Adrenal gland (tissue), 5 donors: ENCODE measurements at regions not wholly inside any gene's neighbourhood (a gene's known extent, or its start where the extent isn't known, plus 50 kb on each side); places are given as distances from the start of the nearest gene placed in this dataset.

Experiments used
- CTCF ChIP-seq, 6 experiments: fragments of 450-650 bp in 4 of 6; fragments of 200-600 bp in 2 of 6; sonication (generic) in 1 of 6; IDR thresholded peaks; 1 replicate in 5 of 6; 2 replicates in 1 of 6; pipeline versions ENCODE4 v1.5.1 to v1.8.0; 2016 to 2021; ENCODE audit warnings: antibody characterized with exemption in 6 of 6, mild to moderate bottlenecking in 2 of 6, moderate library complexity in 1 of 6
- POLR2A ChIP-seq, 2 donors: fragments of 450-650 bp; IDR thresholded peaks; one replicate each; pipeline ENCODE4 v1.6.1; 2017; ENCODE audit warnings: antibody characterized with exemption in 2 of 2, mild to moderate bottlenecking in 2 of 2, moderate library complexity in 1 of 2
- donor health status: DM: no; HTN: no; CAD: no.

GRCh38 chr6:105982761-105983540, 103.2 kb upstream of the PRDM1 start:
- TF ChIP-seq CTCF (IDR thresholded peaks at IDR 0.05) = no peak
- no peak for TF ChIP-seq POLR2A (IDR thresholded peaks at IDR 0.05)
